HCT116 (cell line): ENCODE measurements at regions not wholly inside any gene's neighbourhood (a gene's known extent, or its start where the extent isn't known, plus 50 kb on each side); places are given as distances from the start of the nearest gene placed in this dataset.

Experiments
- ATAC-seq: fragments of 200-7000 bp; cut with Tn5 transposase; 2 replicates; pipeline ENCODE4 v1.9.1; 2020; ENCODE audit warnings: mild to moderate bottlenecking, moderate library complexity
- BruUV-seq: library from RNA; stranded (reverse); fragments of 400-500 nt; replicated peaks from 2 replicates; lab custom pipeline; 2021; lab: Mats Ljungman, UMichigan
- CTCF ChIA-PET: fragments of 300-600 bp; sonication (Branson Sonifier 250); formaldehyde crosslinking; loops from one replicate; lab custom pipeline; 2021; ENCODE audit warnings: antibody characterized with exemption; lab: Charles Lee
- POLR2A ChIA-PET: fragments of 300-600, 350-600 bp; sonication (Branson Sonifier 250); formaldehyde crosslinking; loops from one replicate; lab custom pipeline; 2021; ENCODE audit warnings: antibody characterized with exemption; lab: Charles Lee
- RAD21 ChIA-PET, 2 experiments: fragments of 300-600 bp; sonication (Branson Sonifier 250); formaldehyde crosslinking; loops; one replicate each; lab custom pipeline; 2023; ENCODE audit warnings: low total read pairs in 2 of 2; ENCODE audit not compliant: uncharacterized antibody in 2 of 2, unreplicated experiment in 2 of 2, low non-redundant PET in 1 of 2; lab: Charles Lee
- DNase-seq: peaks from one replicate; pipeline ENCODE4 v3.0.0-alpha.2; 2010; ENCODE audit warnings: low read depth, low spot score
- H2AFZ ChIP-seq: fragments of 200-600 bp; shearing (Covaris generic), sonication (generic); 2 replicates; pipeline ENCODE4 v1.6.1; 2017; ENCODE audit warnings: low read depth, mixed run types, mixed read lengths, antibody characterized with exemption, low read length; ENCODE audit not compliant: poor library complexity, severe bottlenecking
- H3K27ac ChIP-seq: 2 replicates; pipeline ENCODE4 v1.5.1; 2012; ENCODE audit warnings: low read depth, low read length
- H3K27me3 ChIP-seq: fragments of 200-600 bp; sonication (generic); 2 replicates; pipeline ENCODE4 v1.6.1; 2016; ENCODE audit warnings: mixed run types, low read length, mixed read lengths; ENCODE audit not compliant: insufficient read depth
- H3K36me3 ChIP-seq, 2 experiments: fragments of 200-500 bp in 1 of 2; fragments of 200-600 bp in 1 of 2; sonication (Bioruptor generic) in 1 of 2; sonication (generic) in 1 of 2; 2 replicates each; pipeline versions ENCODE4 v1.5.1 to v1.6.1; 2014 to 2016; ENCODE audit warnings: low read length in 2 of 2, inconsistent platforms in 1 of 2, mixed read lengths in 1 of 2, mixed run types in 1 of 2; ENCODE audit not compliant: insufficient read depth in 2 of 2, control insufficient read depth in 1 of 2
- H3K4me1 ChIP-seq, 2 experiments: fragments of 200-600 bp in 1 of 2; sonication (generic) in 1 of 2; 2 replicates each; pipeline versions ENCODE4 v1.5.1 to v1.6.1; 2012 to 2017; ENCODE audit warnings: low read length in 2 of 2, inconsistent platforms in 1 of 2, mild to moderate bottlenecking in 1 of 2, mixed read lengths in 1 of 2, mixed run types in 1 of 2, moderate library complexity in 1 of 2; ENCODE audit not compliant: insufficient read depth in 2 of 2, control insufficient read depth in 1 of 2
- H3K4me2 ChIP-seq: fragments of 200-600 bp; sonication (generic); 2 replicates; pipeline ENCODE4 v1.6.1; 2017; ENCODE audit warnings: mixed run types, low read length, mixed read lengths
- H3K4me3 ChIP-seq, 2 experiments: fragments of 200-600 bp in 1 of 2; sonication (generic) in 1 of 2; replicated peaks in 1 of 2; 2 replicates each; pipeline ENCODE4 v1.5.1; 2011 to 2016; ENCODE audit warnings: low read length in 2 of 2, control low read depth in 1 of 2, low read depth in 1 of 2, mild to moderate bottlenecking in 1 of 2, mixed read lengths in 1 of 2, mixed run types in 1 of 2
- H3K79me2 ChIP-seq: fragments of 200-600 bp; sonication (generic); 2 replicates; pipeline ENCODE4 v1.6.1; 2017; ENCODE audit warnings: mild to moderate bottlenecking, mixed run types, low read length, moderate library complexity, mixed read lengths; ENCODE audit not compliant: insufficient read depth
- H3K9ac ChIP-seq: fragments of 200-600 bp; sonication (generic); 2 replicates; pipeline ENCODE4 v1.6.1; 2016; ENCODE audit warnings: low read length, mixed read lengths
- H3K9me2 ChIP-seq: fragments of 200-600 bp; sonication (generic), shearing (Covaris generic); 2 replicates; pipeline ENCODE4 v1.6.1; 2017; ENCODE audit warnings: mixed run types, mild to moderate bottlenecking, moderate library complexity; ENCODE audit not compliant: insufficient read depth
- H3K9me3 ChIP-seq, 2 experiments: fragments of 200-500 bp in 1 of 2; fragments of 200-600 bp in 1 of 2; sonication (Bioruptor generic) in 1 of 2; sonication (generic) in 1 of 2; 2 replicates each; pipeline ENCODE4 v1.6.1; 2014 to 2017; ENCODE audit warnings: low read length in 2 of 2, mixed read lengths in 2 of 2, inconsistent platforms in 1 of 2, low read depth in 1 of 2, mild to moderate bottlenecking in 1 of 2, mixed run types in 1 of 2, moderate library complexity in 1 of 2; ENCODE audit not compliant: control insufficient read depth in 1 of 2, insufficient read depth in 1 of 2
- H4K20me1 ChIP-seq: fragments of 200-600 bp; sonication (generic), shearing (Covaris generic); 2 replicates; pipeline ENCODE4 v1.6.1; 2017; ENCODE audit warnings: mixed run types, mild to moderate bottlenecking, moderate library complexity; ENCODE audit not compliant: insufficient read depth
- ATF3 ChIP-seq: IDR thresholded peaks from 2 replicates; pipeline ENCODE4 v1.6.1; 2012
- CBX3 ChIP-seq: IDR thresholded peaks from 2 replicates; pipeline ENCODE4 v1.6.1; 2012; ENCODE audit warnings: low read depth
- CEBPB ChIP-seq: IDR thresholded peaks from 2 replicates; pipeline ENCODE4 v1.6.1; 2012; ENCODE audit warnings: low read depth
- CTCF ChIP-seq, 3 experiments: fragments of 200-600 bp in 1 of 3; sonication (generic) in 1 of 3; IDR thresholded peaks in 2 of 3; conservative IDR thresholded peaks in 1 of 3; 2 replicates each; pipeline ENCODE4 v1.5.1; 2012 to 2017; ENCODE audit warnings: low read depth in 2 of 3, low read length in 2 of 3, antibody characterized with exemption in 1 of 3, borderline replicate concordance in 1 of 3, control low read depth in 1 of 3, mild to moderate bottlenecking in 1 of 3, mixed read lengths in 1 of 3, mixed run types in 1 of 3, moderate library complexity in 1 of 3; ENCODE audit not compliant: insufficient read depth in 1 of 3
- EGR1 ChIP-seq: IDR thresholded peaks from 2 replicates; pipeline ENCODE4 v1.6.1; 2012; ENCODE audit warnings: low read depth
- ELF1 ChIP-seq: IDR thresholded peaks from 2 replicates; pipeline ENCODE4 v1.6.1; 2012; ENCODE audit warnings: low read depth, borderline replicate concordance
- EZH2 ChIP-seq: fragments of 200-600 bp; sonication (generic); IDR thresholded peaks from 2 replicates; pipeline ENCODE4 v1.6.1; 2017; ENCODE audit warnings: antibody characterized with exemption, mixed run types
- FOSL1 ChIP-seq: IDR thresholded peaks from 2 replicates; pipeline ENCODE4 v1.6.1; 2012; ENCODE audit warnings: low read depth
- MAX ChIP-seq: IDR thresholded peaks from 2 replicates; pipeline ENCODE4 v1.6.1; 2012
- POLR2A ChIP-seq: IDR thresholded peaks from 2 replicates; pipeline ENCODE4 v1.7.0; 2011; ENCODE audit warnings: borderline replicate concordance; ENCODE audit not compliant: insufficient read depth, insufficient read length; ENCODE audit errors: extremely low read depth
- POLR2AphosphoS5 ChIP-seq: IDR thresholded peaks from 2 replicates; pipeline ENCODE4 v1.6.1; 2011; ENCODE audit warnings: mild to moderate bottlenecking, low read depth, low read length, moderate library complexity
- RAD21 ChIP-seq: IDR thresholded peaks from 2 replicates; pipeline ENCODE4 v1.6.1; 2012; ENCODE audit warnings: low read depth, mild to moderate bottlenecking
- REST ChIP-seq: IDR thresholded peaks from 2 replicates; pipeline ENCODE4 v1.6.1; 2012; ENCODE audit warnings: low read depth
- SP1 ChIP-seq: IDR thresholded peaks from 2 replicates; pipeline ENCODE4 v1.6.1; 2012; ENCODE audit warnings: low read depth
- SRF ChIP-seq: IDR thresholded peaks from 2 replicates; pipeline ENCODE4 v1.6.1; 2012; ENCODE audit warnings: low read depth
- TCF7L2 ChIP-seq: IDR thresholded peaks from 2 replicates; pipeline ENCODE4 v1.7.0; 2011; ENCODE audit warnings: borderline replicate concordance, inconsistent platforms; ENCODE audit not compliant: insufficient read depth, insufficient read length; ENCODE audit errors: extremely low read depth
- ZFX ChIP-seq: fragments of 450-650 bp; IDR thresholded peaks from 2 replicates; pipeline ENCODE4 v1.6.1; 2017
- ZNF274 ChIP-seq: fragments of 200-500 bp; sonication (Bioruptor generic); IDR thresholded peaks from 2 replicates; pipeline ENCODE4 v1.6.1; 2014; ENCODE audit warnings: mild to moderate bottlenecking, low read depth, low read length, inconsistent platforms
- intact Hi-C: fragments of 100-400 bp; cut with micrococcal nuclease; formaldehyde crosslinking; loops from 2 replicates; pipeline ENCODE4 v1.10.0; 2022

- TF ChIP-seq ELF1 (no peak), ZNF274 (no peak), RAD21 (no peak), CTCF (IDR thresholded peaks at IDR 0.05 in 2 of 3, conservative IDR thresholded peaks at IDR 0.05 in 1 of 3; ENCODE audit: borderline replicate concordance in 1 of 3, insufficient read depth in 1 of 3, low read depth in 2 of 3, low read length in 2 of 3) (no peak), CBX3 (no peak), SP1 (no peak), MAX (no peak)
Observed at GRCh38 chrX:35675151-35675550, 123.0 kb upstream of the MAGEB16 start (continued).

- no TSS peak for BruUV-seq
- no peaks in the 10 kb centered on the region for H3K36me3 ChIP-seq
- POLR2A ChIA-PET: no interaction called here
- no peak for TF ChIP-seq CEBPB
- TF ChIP-seq POLR2A: no peak
- no peak for TF ChIP-seq TCF7L2
- no peak for TF ChIP-seq ELF1
- TF ChIP-seq MAX: no peak
- no peak for TF ChIP-seq ATF3
- TF ChIP-seq EGR1: no peak
- no peak for TF ChIP-seq REST
- no peak for TF ChIP-seq ZFX
- no peak for TF ChIP-seq CTCF (IDR thresholded peaks at IDR 0.05 in 2 of 3, conservative IDR thresholded peaks at IDR 0.05 in 1 of 3; ENCODE audit: borderline replicate concordance in 1 of 3, insufficient read depth in 1 of 3, low read depth in 2 of 3, low read length in 2 of 3)
- no peak for TF ChIP-seq SRF
- TF ChIP-seq SP1: no peak
- no peak for TF ChIP-seq EZH2
- no peak for TF ChIP-seq FOSL1
- no peak for TF ChIP-seq POLR2AphosphoS5
- no peak for TF ChIP-seq RAD21
Observed at GRCh38 chrX:35680940-35681346, 117.2 kb upstream of the MAGEB16 start.

More at GRCh38 chrX:35680940-35681346, 117.2 kb upstream of the MAGEB16 start:
- no peaks in the 10 kb centered on the region for H4K20me1 ChIP-seq
- CTCF ChIA-PET: no interaction called here
- no peak overlapping the region for H3K9ac ChIP-seq
- intact Hi-C loops: no loop called here
- H3K27ac ChIP-seq: no peak overlapping the region
- no peak overlapping the region for H3K4me2 ChIP-seq
- H2AFZ ChIP-seq: no peak overlapping the region
- RAD21 ChIA-PET: no interaction called here
- no peak for DNase-seq
- H3K4me1 ChIP-seq: no peaks in the 10 kb centered on the region
- H3K9me3 ChIP-seq: no peaks in the 10 kb centered on the region
- no peaks in the 10 kb centered on the region for H3K79me2 ChIP-seq
- no peaks in the 10 kb centered on the region for H3K27me3 ChIP-seq
- no peak for ATAC-seq
- no peaks in the 10 kb centered on the region for H3K9me2 ChIP-seq
- H3K4me3 ChIP-seq: no peak overlapping the region
